ENCODE measurements at regions not wholly inside any gene's neighbourhood (a gene's known extent, or its start where the extent isn't known, plus 50 kb on each side); places are given as distances from the start of the nearest gene placed in this dataset.

GRCh38 chr12:13584541-13584940 lies 388.0 kb downstream of the EMP1 start:
- no peak for DNase-seq (ENCODE audit: extremely low read depth in 1 of 11, low read depth in 9 of 11, low spot score in 4 of 11)

- no peak for DNase-seq (ENCODE audit: extremely low read depth in 1 of 11, low read depth in 9 of 11, low spot score in 4 of 11)
Observed at GRCh38 chr12:13583630-13584029, 387.1 kb downstream of the EMP1 start.

- no peak for DNase-seq (ENCODE audit: extremely low read depth in 1 of 11, low read depth in 9 of 11, low spot score in 4 of 11)
Observed at GRCh38 chr12:13582421-13582820, 385.9 kb downstream of the EMP1 start.

- DNase-seq (ENCODE audit: extremely low read depth in 1 of 11, low read depth in 9 of 11, low spot score in 4 of 11) = no peak
Observed at GRCh38 chr12:13581031-13581430, 384.5 kb downstream of the EMP1 start.

- no peak for DNase-seq (ENCODE audit: extremely low read depth in 1 of 11, low read depth in 9 of 11, low spot score in 4 of 11)
Observed at GRCh38 chr12:13580206-13580605, 383.7 kb downstream of the EMP1 start.

- DNase-seq (ENCODE audit: extremely low read depth in 1 of 11, low read depth in 9 of 11, low spot score in 4 of 11) = no peak
Observed at GRCh38 chr12:13576935-13577500, 380.5 kb downstream of the EMP1 start.

GRCh38 chr12:13573698-13574321 lies 377.3 kb downstream of the EMP1 start:
- no peak for DNase-seq (ENCODE audit: extremely low read depth in 1 of 11, low read depth in 9 of 11, low spot score in 4 of 11)

- no peak for DNase-seq (ENCODE audit: extremely low read depth in 1 of 11, low read depth in 9 of 11, low spot score in 4 of 11)
Observed at GRCh38 chr12:13571035-13571434, 374.5 kb downstream of the EMP1 start.

GRCh38 chr12:13570005-13570694 lies 373.6 kb downstream of the EMP1 start:
- DNase-seq (ENCODE audit: extremely low read depth in 1 of 11, low read depth in 9 of 11, low spot score in 4 of 11) = no peak

GRCh38 chr12:13566292-13566691 lies 369.8 kb downstream of the EMP1 start:
- no peak for DNase-seq (ENCODE audit: extremely low read depth in 1 of 11, low read depth in 9 of 11, low spot score in 4 of 11)

GRCh38 chr12:13564266-13564810 lies 367.8 kb downstream of the EMP1 start:
- no peak for DNase-seq (ENCODE audit: extremely low read depth in 1 of 11, low read depth in 9 of 11, low spot score in 4 of 11)

GRCh38 chr12:13563743-13564125 lies 367.2 kb downstream of the EMP1 start:
- no peak for DNase-seq (ENCODE audit: extremely low read depth in 1 of 11, low read depth in 9 of 11, low spot score in 4 of 11)

- DNase-seq (ENCODE audit: extremely low read depth in 1 of 11, low read depth in 9 of 11, low spot score in 4 of 11) = no peak
Observed at GRCh38 chr12:13562915-13563742, 366.6 kb downstream of the EMP1 start.

GRCh38 chr12:13561923-13562322 lies 365.4 kb downstream of the EMP1 start:
- DNase-seq (ENCODE audit: extremely low read depth in 1 of 11, low read depth in 9 of 11, low spot score in 4 of 11) = no peak

GRCh38 chr12:13559318-13559978 lies 362.9 kb downstream of the EMP1 start:
- no peak for DNase-seq (ENCODE audit: extremely low read depth in 1 of 11, low read depth in 9 of 11, low spot score in 4 of 11)

- no peak for DNase-seq (ENCODE audit: extremely low read depth in 1 of 11, low read depth in 9 of 11, low spot score in 4 of 11)
Observed at GRCh38 chr12:13552830-13553229, 356.3 kb downstream of the EMP1 start.

- DNase-seq (ENCODE audit: extremely low read depth in 1 of 11, low read depth in 9 of 11, low spot score in 4 of 11) = no peak
Observed at GRCh38 chr12:13547283-13547682, 350.8 kb downstream of the EMP1 start.

- DNase-seq (ENCODE audit: extremely low read depth in 1 of 11, low read depth in 9 of 11, low spot score in 4 of 11) = no peak
Observed at GRCh38 chr12:13546231-13546630, 349.7 kb downstream of the EMP1 start.

GRCh38 chr12:13539051-13539450 lies 342.5 kb downstream of the EMP1 start:
- no peak for DNase-seq (ENCODE audit: extremely low read depth in 1 of 11, low read depth in 9 of 11, low spot score in 4 of 11)
